HG02763 (cell line): ENCODE measurements at regions not wholly inside any gene's neighbourhood (a gene's known extent, or its start where the extent isn't known, plus 50 kb on each side); places are given as distances from the start of the nearest gene placed in this dataset.
A peak's percentile ranks its signal among the peaks of the same experiment; 100 is the strongest.
"Not testable (repeated sequence)": the region's sequence is repeated elsewhere in the genome, so short reads cannot be mapped to it uniquely, and the experiment has no call there.

ENCODE experiments used
- ATAC-seq: cut with Tn5 transposase; IDR thresholded peaks from one replicate; pipeline ENCODE4 v1.9.1; 2021; ENCODE audit warnings: mild to moderate bottlenecking, moderate library complexity; ENCODE audit not compliant: unreplicated experiment

DNA sequence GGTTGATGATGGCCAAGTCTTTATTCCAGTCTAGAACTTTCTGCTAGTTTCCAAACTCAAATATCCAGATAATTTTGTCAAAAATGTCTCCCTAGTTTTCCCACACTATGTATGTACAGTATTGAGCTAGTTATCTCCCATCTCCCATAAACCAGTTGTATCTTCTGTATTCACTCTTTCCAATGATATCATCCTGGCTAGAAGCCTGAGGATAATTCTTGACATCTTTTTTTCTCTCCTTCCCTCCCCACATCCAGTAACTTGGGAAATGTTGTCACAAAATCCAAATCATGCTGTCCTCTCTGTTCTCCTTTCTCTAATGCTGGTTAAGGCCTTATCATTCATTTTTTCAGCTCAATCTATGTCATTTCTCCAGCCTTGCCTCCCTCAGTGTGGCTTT, 553.8 kb upstream of the FANCL start:
- ATAC-seq: no peak

DNA sequence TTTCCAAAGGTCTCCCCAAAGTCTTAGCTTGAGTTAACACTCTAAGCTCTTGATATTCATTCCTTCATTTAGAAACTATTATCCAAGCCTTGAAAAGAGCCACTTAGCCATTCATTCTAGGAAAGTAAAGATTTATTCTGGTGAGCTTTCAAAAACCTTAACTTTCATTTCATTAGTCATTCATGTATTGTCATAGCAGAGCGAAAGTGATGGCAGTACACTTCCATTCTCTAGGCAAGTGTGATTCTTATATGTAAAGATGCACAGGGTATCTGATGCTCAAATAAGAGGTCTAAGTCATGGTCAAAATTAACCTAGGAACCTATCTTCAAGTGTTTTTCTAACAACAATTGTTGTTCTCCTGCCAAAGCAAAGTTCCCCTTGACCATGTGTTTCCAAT, 553.0 kb upstream of the FANCL start:
- ATAC-seq: no peak

GRCh38 chr2:58788402-58788801, 547.3 kb upstream of the FANCL start:
- no peak for ATAC-seq

GRCh38 chr2:58770846-58771245, 529.7 kb upstream of the FANCL start:
- ATAC-seq: no peak

- no peak for ATAC-seq
These were observed 528.7 kb upstream of the FANCL start for GRCh38 chr2:58769864-58770234.

DNA sequence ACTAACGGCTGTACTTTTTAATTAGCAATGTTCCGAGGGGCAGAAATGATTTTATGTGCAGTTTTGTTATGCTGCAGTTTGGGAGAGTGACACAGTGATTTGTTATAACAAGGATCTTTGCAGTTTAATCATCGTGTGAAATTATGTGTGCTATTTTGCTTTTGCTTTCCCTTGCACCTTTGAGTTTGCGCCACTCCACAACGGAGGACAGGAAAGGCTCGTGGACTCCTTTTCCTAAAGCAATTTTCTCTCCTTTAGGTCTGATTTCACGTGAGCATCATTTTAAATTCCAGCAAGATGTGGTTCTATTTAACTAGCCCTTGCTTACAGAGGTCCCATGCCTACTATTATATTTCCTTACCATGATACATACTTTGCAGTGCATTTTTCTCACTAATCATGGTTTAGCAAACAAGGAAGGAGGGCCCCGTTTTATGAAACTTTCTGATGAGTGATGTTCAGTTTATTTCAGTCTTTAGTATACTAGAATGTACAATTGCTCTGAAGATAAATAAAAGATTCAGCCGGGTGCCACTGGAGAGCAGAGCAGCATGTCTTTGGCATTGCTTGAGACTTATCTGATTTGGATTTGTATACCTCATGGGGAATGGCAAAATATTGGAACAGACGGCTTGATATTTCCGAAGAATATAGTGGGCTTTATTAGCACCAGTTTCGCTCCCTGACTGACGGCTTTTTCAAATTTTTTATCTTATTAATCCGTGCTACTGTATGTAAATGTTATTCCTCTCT, 528.2 kb upstream of the FANCL start:
- no peak for ATAC-seq

DNA sequence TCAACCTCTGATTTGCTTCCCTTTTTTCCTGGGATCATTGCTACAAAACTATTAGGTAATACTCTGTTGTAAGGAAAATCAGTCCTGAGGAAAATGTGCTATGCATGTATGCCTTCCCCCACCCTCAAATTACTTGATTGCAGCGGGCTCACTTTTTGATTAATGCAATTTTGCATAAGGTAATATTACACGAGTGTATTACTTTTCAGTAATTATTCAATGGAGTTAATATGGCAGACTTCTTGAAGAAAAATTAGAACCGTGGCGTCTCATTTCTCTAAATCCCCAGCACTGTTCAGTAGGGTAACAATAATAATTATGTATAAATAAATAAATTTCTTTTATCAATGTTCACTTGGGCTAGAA, 527.6 kb upstream of the FANCL start:
- no peak for ATAC-seq

- ATAC-seq: no peak
These were observed 526.9 kb upstream of the FANCL start for GRCh38 chr2:58767828-58768714.

DNA sequence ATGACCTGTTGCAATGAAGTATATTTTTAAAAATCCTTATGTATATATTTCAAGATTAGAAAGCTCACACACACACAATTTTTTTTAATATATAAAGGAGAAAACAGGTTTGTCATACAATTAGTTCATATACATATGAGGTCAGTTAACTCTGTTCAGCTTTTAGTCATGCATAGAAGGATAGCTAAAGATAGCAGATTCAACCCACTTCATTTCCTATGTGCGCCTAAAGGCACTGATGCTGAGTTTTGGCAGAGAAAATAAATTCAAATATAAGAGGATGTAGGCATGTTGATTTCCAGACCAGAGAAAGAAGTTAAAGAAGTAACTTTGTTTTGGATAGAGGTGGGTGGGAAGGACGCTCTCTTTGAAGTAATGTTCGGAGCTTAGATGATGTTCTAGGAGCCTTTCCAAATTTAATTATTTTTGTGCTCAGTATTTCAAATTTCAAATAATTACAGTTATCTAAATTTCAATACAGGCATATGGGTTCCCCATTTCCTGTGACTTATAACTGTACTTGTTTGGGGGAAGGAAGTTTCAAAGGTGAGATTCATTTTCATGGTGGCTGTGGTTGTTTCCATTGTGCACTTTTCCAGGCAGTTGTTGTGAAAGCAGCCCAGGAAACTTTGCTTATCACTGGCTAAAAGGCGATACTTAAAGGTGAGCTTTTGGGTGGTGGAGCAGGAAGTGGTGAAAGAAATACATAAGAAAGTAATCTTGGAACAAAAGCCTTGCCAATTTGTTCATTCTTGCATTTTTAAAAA, 523.4 kb upstream of the FANCL start:
- no peak for ATAC-seq

- peak; percentile 78 for ATAC-seq
These were observed 521.2 kb upstream of the FANCL start for GRCh38 chr2:58762176-58762781.

DNA sequence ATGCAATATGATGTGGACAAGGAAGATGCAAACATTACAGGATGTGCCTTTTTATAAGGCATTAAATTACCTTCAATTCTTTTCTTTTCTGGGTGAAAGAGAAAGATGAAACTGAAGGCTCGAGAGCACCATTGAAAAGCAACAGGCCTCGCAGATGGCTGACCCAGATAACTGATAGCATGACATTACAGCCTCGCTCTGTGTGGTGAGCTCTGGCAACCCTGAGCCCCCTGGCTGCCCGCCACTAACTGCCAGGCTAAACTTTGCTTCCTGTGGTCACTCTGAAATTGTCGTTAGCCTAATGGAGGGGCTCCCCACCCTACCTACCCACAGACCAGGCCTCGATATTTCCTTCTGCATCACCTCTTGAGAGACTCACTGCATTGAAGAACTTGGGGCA, 516.8 kb upstream of the FANCL start:
- no peak for ATAC-seq

DNA sequence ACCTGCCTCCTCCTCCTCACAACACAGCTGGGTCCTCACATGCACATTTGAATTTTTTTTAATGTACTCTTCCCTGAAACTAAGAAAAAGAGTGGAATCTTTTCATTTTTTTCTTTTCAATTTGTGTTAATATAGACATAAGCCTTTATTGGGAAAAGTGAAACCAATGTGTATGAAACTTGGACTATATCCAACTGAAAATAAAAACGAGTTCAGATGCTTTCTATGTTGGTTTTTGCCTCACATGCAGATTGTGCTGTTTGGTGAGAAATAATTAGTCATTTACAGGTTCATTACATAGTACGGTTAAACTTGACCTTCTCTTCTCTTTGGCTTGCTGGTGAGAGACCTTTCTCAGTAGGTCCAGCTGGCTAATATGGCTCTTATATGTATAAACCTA, 515.2 kb upstream of the FANCL start:
- ATAC-seq: no peak

DNA sequence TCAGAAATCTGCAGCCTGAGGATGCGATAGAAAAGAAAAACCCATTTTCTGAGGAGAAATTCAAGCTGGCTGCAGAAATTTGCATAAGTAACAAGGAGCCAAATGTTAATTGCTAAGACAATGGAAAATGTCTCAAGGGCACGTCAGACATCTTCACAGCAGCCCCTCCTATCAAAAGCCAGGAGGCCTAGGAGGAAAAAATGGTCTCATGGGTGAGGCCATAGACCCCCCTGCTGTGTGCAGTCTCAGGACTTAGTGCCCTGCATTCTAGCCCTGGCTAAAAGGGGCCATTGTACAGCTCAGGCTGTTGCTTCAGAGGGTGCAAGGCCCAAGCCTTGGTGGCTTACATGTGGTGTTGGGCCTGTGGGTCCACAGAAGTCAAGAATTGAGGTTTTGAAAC, 511.4 kb upstream of the FANCL start:
- ATAC-seq: not testable (repeated sequence)

- not testable (repeated sequence) for ATAC-seq
These were observed 510.6 kb upstream of the FANCL start for GRCh38 chr2:58751676-58752075.

GRCh38 chr2:58749041-58749440, 507.9 kb upstream of the FANCL start:
- no peak for ATAC-seq

- ATAC-seq: not testable (repeated sequence)
These were observed 504.2 kb upstream of the FANCL start for GRCh38 chr2:58745334-58745733.

GRCh38 chr2:58740426-58740825, 499.3 kb upstream of the FANCL start:
- no peak for ATAC-seq

DNA sequence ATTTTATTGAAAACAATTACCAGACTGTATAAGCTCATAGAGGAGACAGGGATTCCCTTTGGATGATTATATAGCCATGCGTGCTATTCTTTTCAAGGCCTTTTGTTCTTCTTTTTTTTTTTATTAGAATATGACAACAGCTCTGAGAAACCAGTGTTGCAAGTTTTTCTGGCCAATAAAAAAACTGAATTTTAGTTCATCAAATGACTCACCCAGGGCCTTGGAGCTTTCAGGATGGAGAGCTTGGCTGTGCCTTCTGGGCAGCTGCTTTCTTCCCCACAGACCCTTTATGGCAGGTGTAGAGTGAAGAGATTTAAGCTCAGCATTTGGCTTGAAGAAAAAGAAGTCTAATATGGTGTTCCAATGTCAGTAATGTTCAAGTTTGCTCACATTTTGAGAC, 497.9 kb upstream of the FANCL start:
- no peak for ATAC-seq

- ATAC-seq: no peak
These were observed 493.2 kb upstream of the FANCL start for GRCh38 chr2:58734365-58734764.

- no peak for ATAC-seq
These were observed 491.9 kb upstream of the FANCL start for GRCh38 chr2:58732999-58733398.

- ATAC-seq: no peak
These were observed 490.4 kb upstream of the FANCL start for GRCh38 chr2:58731488-58731869.
